Peyer's patch (tissue), 4 donors: ENCODE measurements at regions not wholly inside any gene's neighbourhood (a gene's known extent, or its start where the extent isn't known, plus 50 kb on each side); places are given as distances from the start of the nearest gene placed in this dataset.

Experiments used
- DNase-seq, 3 donors: peaks; one replicate each; pipeline ENCODE4 v3.0.0-alpha.2; 2017 to 2019
- H3K27ac ChIP-seq, 4 donors: fragments of 200-600 bp; sonication (generic); one replicate each; pipeline ENCODE4 v1.5.1; 2016 to 2019
- H3K27me3 ChIP-seq, 2 donors: fragments of 200-600 bp; sonication (generic); one replicate each; pipeline ENCODE4 v1.5.1; 2019
- H3K36me3 ChIP-seq, 3 donors: fragments of 200-600 bp; sonication (generic); one replicate each; pipeline ENCODE4 v1.5.1; 2016 to 2019
- H3K4me1 ChIP-seq, 4 donors: fragments of 200-600 bp; sonication (generic); one replicate each; pipeline ENCODE4 v1.5.1; 2016 to 2019
- H3K4me3 ChIP-seq, 4 donors: fragments of 200-600 bp; sonication (generic); 1 replicate in 3 of 4; 2 replicates in 1 of 4; pipeline ENCODE4 v1.5.1; 2016 to 2019; ENCODE audit warnings: mild to moderate bottlenecking in 1 of 4
- H3K9me3 ChIP-seq, 4 donors: fragments of 200-600 bp; sonication (generic); one replicate each; pipeline ENCODE4 v1.5.1; 2016 to 2019; ENCODE audit warnings: mild to moderate bottlenecking in 1 of 4
- CTCF ChIP-seq, 6 experiments: fragments of 450-650 bp in 4 of 6; fragments of 200-600 bp in 2 of 6; sonication (generic) in 1 of 6; IDR thresholded peaks; one replicate each; pipeline ENCODE4 v1.5.1; 2017 to 2019; ENCODE audit warnings: antibody characterized with exemption in 6 of 6, mild to moderate bottlenecking in 3 of 6, moderate library complexity in 1 of 6
- POLR2A ChIP-seq, 2 donors: fragments of 450-650 bp; IDR thresholded peaks; one replicate each; pipeline ENCODE4 v1.5.1; 2017; ENCODE audit warnings: antibody characterized with exemption in 2 of 2, mild to moderate bottlenecking in 2 of 2, moderate library complexity in 2 of 2

GRCh38 chr3:152100491-152101132 is 168.1 kb upstream of the MBNL1 start:
- Histone ChIP-seq H3K4me1 (no peaks in the 10 kb centered on the region), H3K27me3 (no peaks in the 10 kb centered on the region), H3K4me3 (no peak overlapping the region), H3K9me3 (no peaks in the 10 kb centered on the region), H3K27ac (no peak overlapping the region), H3K36me3 (no peaks in the 10 kb centered on the region)
- DNase-seq: no peak
- TF ChIP-seq CTCF (IDR thresholded peaks at IDR 0.05) (no peak), POLR2A (IDR thresholded peaks at IDR 0.05) (no peak)

- DNase-seq: no peak
- Histone ChIP-seq H3K9me3 (no peaks in the 10 kb centered on the region), H3K36me3 (no peaks in the 10 kb centered on the region), H3K4me3 (no peak overlapping the region), H3K27me3 (no peaks in the 10 kb centered on the region), H3K4me1 (no peaks in the 10 kb centered on the region), H3K27ac (no peak overlapping the region)
- TF ChIP-seq CTCF (IDR thresholded peaks at IDR 0.05) (no peak), POLR2A (IDR thresholded peaks at IDR 0.05) (no peak)
Observed at GRCh38 chr3:152102410-152102809, 166.3 kb upstream of the MBNL1 start.

- TF ChIP-seq CTCF (IDR thresholded peaks at IDR 0.05) (no peak), POLR2A (IDR thresholded peaks at IDR 0.05) (no peak)
- H3K9me3 ChIP-seq: no peaks in the 10 kb centered on the region
- no peak overlapping the region for H3K27ac ChIP-seq
- H3K4me1 ChIP-seq: no peaks in the 10 kb centered on the region
- DNase-seq: no peak
- no peaks in the 10 kb centered on the region for H3K27me3 ChIP-seq
- H3K36me3 ChIP-seq: no peaks in the 10 kb centered on the region
- H3K4me3 ChIP-seq: no peak overlapping the region
Observed at GRCh38 chr3:152103257-152103656, 165.5 kb upstream of the MBNL1 start.

GRCh38 chr3:152104847-152105415 is 163.8 kb upstream of the MBNL1 start:
- no peaks in the 10 kb centered on the region for H3K9me3 ChIP-seq
- no peaks in the 10 kb centered on the region for H3K4me1 ChIP-seq
- no peak for TF ChIP-seq POLR2A (IDR thresholded peaks at IDR 0.05)
- TF ChIP-seq CTCF (IDR thresholded peaks at IDR 0.05): no peak
- no peak overlapping the region for H3K27ac ChIP-seq
- H3K36me3 ChIP-seq: no peaks in the 10 kb centered on the region
- no peak overlapping the region for H3K4me3 ChIP-seq
- no peaks in the 10 kb centered on the region for H3K27me3 ChIP-seq
- DNase-seq: no peak

GRCh38 chr3:152105446-152105845 is 163.3 kb upstream of the MBNL1 start:
- H3K36me3 ChIP-seq: no peaks in the 10 kb centered on the region
- DNase-seq: no peak
- no peaks in the 10 kb centered on the region for H3K4me1 ChIP-seq
- H3K27ac ChIP-seq: no peak overlapping the region
- H3K27me3 ChIP-seq: no peaks in the 10 kb centered on the region
- H3K9me3 ChIP-seq: no peaks in the 10 kb centered on the region
- TF ChIP-seq POLR2A (IDR thresholded peaks at IDR 0.05) (no peak), CTCF (IDR thresholded peaks at IDR 0.05) (no peak)
- no peak overlapping the region for H3K4me3 ChIP-seq
